Transverse colon (tissue), 4 donors: ENCODE measurements at regions not wholly inside any gene's neighbourhood (a gene's known extent, or its start where the extent isn't known, plus 50 kb on each side); places are given as distances from the start of the nearest gene placed in this dataset.

Experiments used
- EP300 ChIP-seq: sonication (generic); formaldehyde crosslinking; IDR thresholded peaks from one replicate; pipeline ENCODE4 v1.6.1; 2017; ENCODE audit warnings: antibody characterized with exemption, low read depth
- POLR2AphosphoS5 ChIP-seq, 3 donors: sonication (generic); formaldehyde crosslinking; IDR thresholded peaks; one replicate each; pipeline ENCODE4 v1.6.1; 2016; ENCODE audit warnings: antibody characterized with exemption in 3 of 3
- TF ChIP-seq, protein P1 (sequence below), 5 experiments: fragments of 200-600 bp in 3 of 5; fragments of 450-650 bp in 2 of 5; sonication (generic) in 3 of 5; IDR thresholded peaks; 1 replicate in 2 of 5; 2 replicates in 3 of 5; pipeline ENCODE4 v1.5.1; 2016 to 2017; ENCODE audit warnings: antibody characterized with exemption in 5 of 5, inconsistent platforms in 3 of 5, mild to moderate bottlenecking in 2 of 5, moderate library complexity in 1 of 5

DNA sequence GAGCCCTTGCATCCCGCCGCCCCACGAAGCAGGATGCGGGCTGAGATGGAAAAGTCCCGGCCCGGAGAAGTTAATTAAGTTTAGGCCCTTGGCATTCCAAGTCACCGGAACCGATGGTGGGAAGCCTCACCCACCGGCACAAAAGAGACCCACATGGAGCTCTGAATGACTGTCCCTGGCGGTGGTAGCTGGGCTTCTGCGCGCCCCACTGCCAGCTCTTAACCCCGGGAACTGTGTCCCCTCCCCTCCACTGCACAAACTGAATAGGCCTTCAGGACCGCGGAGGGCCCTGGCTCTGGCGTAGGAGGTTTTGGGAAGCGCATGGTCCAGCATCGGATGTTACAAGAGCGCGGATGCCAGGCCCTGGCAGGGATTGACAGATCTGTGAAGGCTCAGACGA, 291.1 kb upstream of the TUT7 start:
- TF ChIP-seq, protein P1, sequence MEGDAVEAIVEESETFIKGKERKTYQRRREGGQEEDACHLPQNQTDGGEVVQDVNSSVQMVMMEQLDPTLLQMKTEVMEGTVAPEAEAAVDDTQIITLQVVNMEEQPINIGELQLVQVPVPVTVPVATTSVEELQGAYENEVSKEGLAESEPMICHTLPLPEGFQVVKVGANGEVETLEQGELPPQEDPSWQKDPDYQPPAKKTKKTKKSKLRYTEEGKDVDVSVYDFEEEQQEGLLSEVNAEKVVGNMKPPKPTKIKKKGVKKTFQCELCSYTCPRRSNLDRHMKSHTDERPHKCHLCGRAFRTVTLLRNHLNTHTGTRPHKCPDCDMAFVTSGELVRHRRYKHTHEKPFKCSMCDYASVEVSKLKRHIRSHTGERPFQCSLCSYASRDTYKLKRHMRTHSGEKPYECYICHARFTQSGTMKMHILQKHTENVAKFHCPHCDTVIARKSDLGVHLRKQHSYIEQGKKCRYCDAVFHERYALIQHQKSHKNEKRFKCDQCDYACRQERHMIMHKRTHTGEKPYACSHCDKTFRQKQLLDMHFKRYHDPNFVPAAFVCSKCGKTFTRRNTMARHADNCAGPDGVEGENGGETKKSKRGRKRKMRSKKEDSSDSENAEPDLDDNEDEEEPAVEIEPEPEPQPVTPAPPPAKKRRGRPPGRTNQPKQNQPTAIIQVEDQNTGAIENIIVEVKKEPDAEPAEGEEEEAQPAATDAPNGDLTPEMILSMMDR (IDR thresholded peaks at IDR 0.05): no peak
- no peak for TF ChIP-seq POLR2AphosphoS5 (IDR thresholded peaks at IDR 0.05)
- no peak for TF ChIP-seq EP300
